ENCODE measurements at regions not wholly inside any gene's neighbourhood (a gene's known extent, or its start where the extent isn't known, plus 50 kb on each side); places are given as distances from the start of the nearest gene placed in this dataset.

DNA sequence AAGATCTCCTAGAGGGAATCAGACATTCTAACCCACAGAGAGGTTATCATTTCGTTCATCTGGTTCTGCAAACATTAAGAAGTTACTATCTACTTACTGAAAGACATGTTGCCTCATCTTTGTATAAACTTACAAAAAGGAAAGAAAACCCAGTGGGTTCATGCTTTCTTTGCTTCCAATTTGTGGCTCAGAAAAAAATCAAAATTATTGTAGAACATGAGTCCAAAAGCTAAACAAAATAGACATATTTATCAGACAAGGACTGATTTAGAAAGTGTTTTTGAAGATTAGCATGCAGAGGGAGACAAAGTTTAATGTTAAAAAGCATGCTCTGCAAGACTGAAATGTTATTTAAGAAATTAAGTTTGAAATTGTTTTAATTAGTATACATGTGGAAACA lies 123.1 kb downstream of the MBL2 start:
- DNase-seq (ENCODE audit: low read depth): no peak

DNA sequence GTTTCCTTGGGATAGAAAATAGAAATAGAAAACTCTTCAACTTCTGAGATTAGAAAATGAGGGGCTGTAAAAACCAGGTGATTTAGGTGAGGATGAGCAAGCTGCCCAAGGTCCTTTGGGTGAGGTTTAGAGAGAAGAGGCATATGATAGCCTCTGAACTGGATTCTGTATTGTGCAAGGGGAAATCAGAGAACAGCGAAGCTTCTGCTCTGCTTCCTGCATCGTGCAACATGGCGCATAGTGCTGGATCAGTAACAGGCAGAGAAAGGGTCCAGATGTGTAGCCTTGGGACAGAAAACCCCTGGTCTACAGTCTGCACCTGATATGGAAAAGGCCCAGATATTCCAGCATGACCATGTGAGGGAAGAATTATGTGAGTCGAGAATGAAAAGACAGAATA lies 121.7 kb downstream of the MBL2 start:
- no peak for DNase-seq (ENCODE audit: low read depth)

DNA sequence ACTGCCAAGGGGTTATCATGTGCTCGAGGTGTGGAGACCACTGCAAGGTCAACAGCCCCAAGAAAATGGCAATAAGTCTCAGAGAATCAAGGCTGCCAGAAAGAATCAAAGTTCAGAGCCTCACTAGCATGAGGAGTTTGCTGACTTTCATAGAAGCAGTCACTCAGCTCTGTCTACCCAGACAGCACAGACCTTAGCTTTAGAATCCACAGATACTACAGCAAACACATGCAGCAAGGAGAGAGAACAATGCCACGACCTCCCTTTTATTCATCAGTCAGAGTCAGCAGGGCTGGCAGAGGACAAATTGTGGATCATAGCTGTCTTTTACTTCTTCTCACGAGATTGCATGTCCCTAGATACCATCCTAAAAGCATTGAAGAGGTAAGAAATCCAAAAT lies 121.3 kb downstream of the MBL2 start:
- no peak for DNase-seq (ENCODE audit: low read depth)

DNA sequence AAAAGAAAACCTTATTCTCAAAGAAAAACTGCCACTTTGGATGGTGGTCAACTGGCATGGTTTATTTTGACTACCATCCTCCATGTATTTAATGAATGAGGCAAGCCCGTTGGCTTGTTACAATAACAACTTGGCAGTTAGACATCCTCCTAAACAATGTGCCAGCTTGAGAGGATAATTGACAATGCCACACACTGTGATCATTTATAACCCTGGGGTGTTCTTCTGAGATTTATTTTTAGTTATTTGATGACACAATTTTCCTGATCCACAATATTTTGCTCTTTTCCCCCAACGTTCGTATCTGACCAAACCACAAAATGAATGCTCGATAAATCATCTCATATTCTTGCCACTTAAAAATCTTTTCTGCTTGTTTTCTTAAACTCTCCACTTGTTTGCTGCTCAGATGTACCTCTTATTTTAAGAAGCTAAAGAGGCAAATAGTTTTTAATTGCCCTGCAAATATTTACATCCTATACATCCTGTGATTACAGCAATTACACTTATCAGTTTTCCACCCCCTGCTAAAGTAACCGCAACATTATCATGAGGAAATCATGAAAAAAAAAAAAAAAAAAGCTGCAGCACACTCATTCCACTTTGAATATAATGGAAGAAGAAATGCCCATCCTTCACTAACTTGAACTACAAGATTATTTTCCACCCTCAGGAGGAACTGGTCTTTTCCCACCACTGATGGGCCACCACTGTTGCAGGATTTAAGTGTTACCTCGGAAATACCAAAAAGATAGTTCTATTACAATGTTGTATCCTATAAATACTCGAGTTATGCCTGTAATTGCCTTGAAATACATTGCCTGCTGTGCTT lies 119.9 kb downstream of the MBL2 start:
- peak; percentile 57 for DNase-seq (ENCODE audit: low read depth)

DNA sequence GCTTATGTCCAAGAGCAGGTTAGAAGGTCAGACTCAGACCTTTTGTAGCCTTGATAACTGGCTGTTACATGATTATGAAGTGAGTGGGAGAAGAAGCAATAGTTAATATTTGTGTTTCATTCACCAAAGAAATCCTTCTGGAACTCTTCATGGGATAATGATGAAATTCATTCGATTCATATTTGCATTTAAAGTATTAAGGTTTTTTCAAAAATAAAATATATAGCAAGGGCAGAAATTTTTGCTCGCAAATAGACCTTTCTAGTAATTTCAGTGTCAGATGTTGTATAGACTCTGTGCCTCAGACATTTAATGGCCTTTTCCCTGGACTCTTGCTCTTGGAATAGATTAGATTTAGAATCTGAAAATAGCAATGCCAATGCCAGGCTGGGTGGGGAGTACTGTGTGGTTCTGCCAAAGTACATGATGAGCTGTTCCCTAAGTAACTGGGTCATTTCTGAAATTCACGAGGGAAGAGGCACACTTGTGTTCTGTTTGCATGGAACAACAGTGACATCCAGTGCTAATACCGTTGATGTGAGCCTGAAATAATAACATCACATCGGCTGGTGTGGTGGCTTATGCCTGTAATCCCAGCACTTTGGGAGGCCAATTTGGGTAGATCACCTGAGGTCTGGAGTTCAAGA lies 119.2 kb downstream of the MBL2 start:
- no peak for DNase-seq (ENCODE audit: low read depth)

DNA sequence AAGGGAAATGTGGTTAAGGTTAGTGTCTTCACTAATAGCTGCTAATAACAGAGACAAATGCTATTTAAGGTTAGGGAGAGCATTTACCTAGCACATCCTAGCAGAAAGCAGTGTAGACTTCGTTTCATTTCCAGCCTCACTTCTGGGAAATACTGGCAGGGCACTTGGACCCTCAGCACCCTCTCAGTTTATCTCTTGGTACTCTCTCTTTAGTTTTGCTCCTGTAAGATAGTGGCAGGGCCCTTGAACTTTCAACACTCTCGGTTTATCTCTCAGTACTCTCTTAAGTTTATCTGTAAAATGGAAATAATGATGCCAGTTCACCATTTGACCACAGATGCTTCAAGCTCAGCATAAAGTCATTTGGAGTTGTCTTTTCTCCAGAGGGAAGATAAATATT lies 118.4 kb downstream of the MBL2 start:
- no peak for DNase-seq (ENCODE audit: low read depth)

DNA sequence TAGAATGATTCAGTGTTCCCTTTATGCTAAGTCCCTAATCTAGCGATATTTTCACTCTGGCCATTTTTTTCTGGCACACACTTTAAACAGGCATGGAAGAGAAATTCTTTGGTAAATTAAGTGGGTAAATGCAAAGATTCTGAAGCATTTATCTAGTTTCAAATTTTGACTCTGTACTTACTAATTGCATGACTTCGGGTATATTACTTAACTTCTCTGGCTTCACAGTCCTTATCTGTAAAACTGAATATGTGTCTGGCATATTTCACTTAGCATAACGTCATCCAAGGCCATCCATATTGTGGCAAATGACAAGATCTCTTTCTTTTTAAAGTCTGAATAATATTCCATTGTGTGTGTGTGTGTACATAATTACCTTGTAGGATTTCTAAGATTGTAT lies 114.5 kb downstream of the MBL2 start:
- no peak for DNase-seq (ENCODE audit: low read depth)

DNA sequence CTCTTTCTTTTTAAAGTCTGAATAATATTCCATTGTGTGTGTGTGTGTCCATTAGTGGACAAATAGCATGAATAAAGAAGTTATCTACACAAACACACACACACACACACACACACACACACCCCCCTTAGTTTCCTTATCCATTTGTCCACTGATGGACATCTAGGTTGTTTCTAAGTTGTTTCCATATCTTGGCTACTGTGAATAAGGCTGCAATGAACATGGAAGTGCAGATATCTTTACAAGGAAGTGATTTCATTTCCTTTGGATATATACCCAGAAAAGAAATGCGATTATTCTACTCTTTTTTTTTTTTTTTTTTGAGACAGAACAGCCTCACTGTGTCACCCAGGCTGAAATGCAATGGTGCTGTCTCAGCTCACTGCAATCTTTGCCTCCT lies 113.5 kb downstream of the MBL2 start:
- DNase-seq (ENCODE audit: low read depth): no peak

DNA sequence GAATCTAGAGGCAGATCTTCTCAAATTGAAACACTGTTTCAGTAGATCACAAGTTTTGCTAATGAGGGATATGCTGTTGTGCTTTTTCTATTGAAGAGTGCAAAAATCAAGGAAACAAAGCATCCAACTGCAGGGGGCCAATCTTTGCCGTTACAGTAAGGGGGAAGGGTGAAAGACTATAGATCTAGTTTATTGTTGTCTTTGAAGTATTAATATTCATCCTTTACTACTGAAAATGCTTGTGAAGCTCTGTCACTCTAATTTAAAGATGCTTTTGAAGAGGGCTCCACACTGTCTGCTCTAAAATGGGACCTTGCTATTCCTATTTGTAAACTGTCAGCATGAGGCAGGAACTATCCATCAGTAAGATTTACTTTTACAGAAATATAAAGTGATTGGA lies 110.3 kb downstream of the MBL2 start:
- no peak for DNase-seq (ENCODE audit: low read depth)

DNA sequence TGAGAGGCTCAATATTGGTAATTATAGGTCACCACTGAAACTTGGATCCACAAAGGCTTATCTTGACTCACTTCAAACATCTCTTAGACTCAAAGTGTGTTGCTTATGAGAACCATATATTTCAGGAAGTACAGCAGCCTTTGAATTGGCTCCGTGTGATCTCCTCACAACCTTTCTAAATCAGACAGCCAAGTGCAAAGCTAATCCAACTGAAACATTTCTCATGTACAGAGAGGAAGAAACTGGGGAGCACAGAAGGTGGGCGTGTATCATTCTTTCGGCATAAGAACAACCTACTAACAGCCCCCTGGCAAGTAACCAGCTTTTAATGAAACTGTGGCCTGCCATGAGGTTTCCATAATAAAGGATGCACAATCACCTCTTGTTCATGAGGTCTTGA lies 109.4 kb downstream of the MBL2 start:
- DNase-seq (ENCODE audit: low read depth): no peak

DNA sequence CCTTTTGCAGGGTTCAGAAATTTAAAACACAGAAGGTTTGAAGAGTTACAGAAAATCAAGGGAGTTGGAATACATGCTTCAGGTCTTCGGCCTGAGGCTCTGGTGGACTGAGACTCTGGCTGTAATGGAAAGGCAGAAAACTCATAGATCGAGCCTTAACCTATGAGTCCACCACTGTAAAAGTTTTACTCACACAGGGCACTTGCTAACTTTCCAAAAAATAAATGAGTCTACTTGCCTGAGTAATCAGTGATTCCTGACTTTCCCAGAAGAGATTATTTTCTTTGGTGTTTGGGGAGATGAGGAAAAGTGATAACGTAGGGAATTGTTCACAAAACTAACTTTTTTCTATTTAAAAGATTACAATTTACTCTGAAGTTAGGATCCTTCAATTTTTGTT lies 108.0 kb downstream of the MBL2 start:
- no peak for DNase-seq (ENCODE audit: low read depth)

DNA sequence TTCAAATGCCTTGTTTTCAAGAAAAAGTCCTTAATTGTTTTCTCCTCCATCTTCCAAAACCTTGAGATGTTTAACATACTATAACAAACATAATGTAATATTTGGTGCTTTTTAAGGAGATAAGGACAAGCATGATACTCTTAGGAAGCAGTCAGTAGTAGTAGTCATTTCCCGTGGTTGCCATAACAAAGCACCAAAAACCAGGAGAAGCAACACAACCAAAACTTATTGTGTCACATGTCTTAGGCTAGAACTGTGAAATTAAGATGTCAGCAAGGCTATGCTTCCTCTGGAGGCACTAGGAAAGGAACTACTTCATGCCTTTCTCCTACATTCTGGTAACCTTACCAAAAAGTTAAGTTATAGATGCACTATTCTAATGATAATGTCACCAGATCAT lies 106.8 kb downstream of the MBL2 start:
- no peak for DNase-seq (ENCODE audit: low read depth)

DNA sequence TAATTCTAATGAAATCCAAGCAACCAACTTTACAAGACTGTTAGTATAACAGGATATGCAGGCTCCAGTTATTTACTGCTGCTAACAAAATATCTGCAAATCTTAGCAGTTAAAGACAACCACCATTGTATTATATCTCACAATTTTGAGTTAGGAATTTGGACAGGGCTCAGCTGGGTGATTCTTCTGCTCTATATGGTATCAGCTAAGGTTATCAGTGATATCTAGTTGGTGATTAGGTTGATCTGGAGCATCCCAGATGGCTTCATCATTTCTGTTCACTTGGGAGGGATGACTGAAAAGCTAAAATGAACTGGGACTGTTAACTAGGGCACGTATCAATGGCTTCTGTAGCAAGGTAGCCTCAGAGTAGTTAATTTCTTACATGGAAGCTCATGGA lies 105.7 kb downstream of the MBL2 start:
- DNase-seq (ENCODE audit: low read depth): no peak

DNA sequence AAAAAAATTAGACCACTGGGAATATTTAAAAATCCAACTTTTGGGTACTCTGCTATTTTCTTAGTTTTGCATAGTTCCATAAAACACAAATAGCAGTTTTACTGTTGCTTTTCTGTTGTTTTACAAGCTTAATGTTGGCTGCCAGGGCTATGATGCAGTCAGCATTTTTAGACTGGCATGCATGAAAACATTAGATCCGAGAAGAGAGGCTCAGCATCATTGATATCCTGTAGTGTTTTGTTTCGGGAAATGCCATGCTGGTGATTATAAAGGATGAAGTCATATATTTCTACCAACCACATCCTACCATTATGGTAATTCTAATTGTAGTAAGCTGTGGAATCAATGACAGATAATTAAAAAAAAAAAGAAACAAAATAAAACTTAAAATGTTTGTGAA lies 104.6 kb downstream of the MBL2 start:
- peak; percentile 57 for DNase-seq (ENCODE audit: low read depth)

DNA sequence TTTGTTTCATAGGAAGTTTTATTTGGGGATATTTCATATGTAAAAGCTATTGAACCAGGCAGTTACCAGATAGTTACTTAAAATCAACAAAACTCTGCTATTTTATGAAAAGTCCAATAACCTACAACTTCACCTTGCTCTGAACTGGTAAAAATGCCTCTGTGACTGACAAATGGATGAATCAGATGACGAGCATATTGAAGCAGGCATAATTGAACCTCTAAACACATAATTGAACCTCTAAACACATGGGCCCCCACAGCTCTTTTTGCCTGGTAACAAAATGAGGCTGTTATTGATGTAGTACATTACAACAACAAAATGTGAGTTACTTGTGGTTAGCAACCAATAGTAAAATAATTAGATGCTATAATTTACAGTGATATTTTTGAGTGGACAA lies 99.7 kb downstream of the MBL2 start:
- DNase-seq (ENCODE audit: low read depth): no peak

DNA sequence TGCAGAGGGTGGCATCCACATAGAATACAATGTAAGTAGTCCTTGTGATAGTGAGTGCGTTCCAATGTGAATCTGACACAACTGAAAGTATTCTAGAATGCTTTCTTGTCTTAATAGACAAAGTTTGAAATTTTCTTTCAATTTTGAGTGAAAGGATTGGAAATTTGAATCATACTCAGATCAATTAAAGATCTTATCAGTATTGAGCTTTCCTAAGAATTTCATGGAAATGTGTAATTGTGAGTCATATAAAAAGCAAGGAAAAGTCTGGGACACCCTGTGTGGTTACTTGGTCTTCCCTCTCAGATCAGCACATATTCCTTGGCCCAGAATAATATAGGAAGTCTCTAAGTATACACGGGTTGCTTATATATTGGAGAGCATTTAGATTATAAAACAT lies 99.1 kb downstream of the MBL2 start:
- DNase-seq (ENCODE audit: low read depth): no peak

DNA sequence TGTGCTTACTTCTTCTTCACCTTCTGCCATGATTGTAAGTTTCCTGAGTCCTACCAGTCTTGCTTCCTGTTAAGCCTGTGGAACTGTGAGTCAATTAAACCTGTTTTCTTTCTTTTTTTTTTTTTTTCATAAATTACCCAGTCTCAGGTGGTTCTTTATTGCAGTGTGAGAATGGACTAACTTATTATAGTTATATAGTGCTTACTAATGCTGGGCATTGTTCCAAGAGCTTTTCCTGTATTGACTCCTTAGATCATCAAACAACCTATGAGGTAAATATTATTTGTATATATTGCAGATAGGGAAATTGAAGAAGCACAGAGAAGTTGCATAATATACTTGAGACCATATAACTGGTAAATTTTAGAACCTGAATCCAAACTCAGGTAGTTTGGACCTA lies 98.1 kb downstream of the MBL2 start:
- no peak for DNase-seq (ENCODE audit: low read depth)

DNA sequence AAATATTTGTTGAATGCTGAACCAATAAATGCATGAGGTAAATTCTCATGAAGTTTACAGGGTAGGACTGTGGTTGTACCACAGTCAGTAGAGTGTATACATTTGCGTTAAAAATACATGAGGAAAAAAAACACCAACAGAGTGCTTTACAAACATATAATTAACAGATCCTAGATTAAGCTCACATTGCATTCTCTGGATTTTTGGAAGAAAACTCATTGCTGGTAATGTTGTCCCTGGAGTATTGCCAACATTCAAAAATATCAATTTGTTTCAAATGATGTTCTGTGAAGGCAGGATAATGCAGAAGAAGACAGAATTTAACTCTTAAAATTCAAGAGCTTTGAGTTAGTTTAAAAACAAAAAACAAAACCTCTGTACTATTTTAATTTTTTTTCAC lies 95.5 kb downstream of the MBL2 start:
- no peak for DNase-seq (ENCODE audit: low read depth)

DNA sequence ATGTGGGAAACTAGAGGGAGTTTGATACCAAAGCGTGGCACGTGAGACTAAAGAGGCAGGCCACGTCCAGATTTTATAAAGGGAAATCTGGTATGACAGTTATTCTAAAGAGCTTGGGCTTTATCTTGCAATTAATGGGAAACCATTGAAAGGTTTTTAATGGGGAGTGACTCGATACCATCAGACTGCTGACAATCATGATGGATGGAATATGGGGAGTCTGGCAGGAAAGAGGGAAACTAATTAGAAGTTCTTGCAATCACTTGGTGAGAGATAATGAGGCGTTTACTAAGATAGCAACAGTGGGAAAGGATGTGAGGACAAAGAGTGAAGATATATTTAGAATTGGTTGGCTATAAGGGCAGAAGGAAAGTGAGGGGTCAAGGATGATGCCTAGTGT lies 94.0 kb downstream of the MBL2 start:
- no peak for DNase-seq (ENCODE audit: low read depth)

DNA sequence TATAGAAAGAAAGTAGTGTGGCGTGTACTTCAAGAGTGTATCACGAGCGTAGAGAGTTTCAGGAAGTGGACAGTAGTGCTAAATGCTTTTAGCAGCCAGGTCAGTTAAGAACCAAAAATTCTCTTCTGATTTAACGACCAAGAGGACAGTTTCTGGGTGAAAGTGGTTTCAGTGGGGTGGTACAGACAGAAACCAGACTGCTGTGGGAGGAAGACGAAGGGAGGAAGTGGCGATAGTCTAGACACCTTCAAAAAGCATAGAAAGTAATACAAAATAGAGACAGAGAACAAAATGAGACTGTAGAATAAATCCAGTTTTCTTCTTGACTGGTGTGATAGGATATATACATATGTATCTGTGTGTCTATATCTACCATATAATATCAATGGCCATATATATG lies 93.5 kb downstream of the MBL2 start:
- no peak for DNase-seq (ENCODE audit: low read depth)

DNA sequence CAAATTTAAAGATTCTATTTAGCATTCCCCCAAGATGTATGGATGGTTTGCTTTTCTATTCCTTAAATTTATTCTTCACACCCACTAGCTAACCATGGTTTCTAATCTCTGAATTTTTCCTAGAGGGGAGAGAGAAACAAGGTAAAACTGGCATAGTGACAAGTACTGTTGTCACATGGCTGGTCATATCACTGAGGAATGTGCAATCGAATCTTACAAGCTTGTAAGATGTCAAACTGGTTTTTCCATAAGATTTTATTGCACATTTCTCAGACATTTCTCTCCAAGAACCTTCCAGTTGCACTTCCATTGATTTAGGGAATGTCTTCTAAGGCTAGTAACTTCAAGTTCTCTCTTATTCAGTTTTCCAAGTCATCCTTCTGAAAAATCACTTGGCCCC lies 89.8 kb downstream of the MBL2 start:
- no peak for DNase-seq (ENCODE audit: low read depth)

DNA sequence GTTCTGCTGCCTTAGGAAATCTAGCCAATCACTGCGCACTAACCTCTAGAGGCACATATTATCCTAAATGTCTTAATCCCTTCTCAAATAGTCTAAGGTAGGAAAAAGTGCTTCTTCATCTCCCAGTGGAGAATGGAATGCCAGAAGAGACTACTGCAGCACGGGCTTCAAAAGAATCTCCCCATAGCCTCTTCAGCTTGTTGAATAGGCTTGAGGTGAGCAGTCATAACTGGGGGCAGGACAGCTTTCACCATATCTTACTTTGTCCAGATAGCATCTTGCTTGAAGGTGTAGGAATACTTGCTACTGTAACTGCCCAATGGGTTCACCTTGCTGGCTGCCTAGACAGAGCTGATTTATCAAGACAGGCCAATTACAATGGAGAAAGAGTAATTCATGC lies 88.8 kb downstream of the MBL2 start:
- DNase-seq (ENCODE audit: low read depth): no peak

DNA sequence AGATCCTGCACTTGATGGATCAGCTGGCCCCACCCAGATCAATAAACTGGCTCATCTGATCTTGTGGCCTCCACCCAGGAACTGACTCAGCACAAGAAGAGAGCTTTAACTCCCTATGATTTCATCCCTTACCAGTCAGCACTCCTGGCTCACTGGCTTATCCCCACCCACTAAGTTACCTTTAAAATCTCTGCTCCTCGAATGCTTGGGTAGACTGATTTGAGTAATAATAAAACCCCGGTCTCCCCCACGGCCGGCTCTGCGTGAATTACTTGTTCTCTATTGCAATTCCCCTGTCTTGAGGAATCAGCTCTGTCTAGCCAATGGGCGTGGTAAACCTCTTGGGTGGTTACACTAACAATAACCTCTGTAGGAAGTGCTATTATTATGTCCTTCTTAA lies 83.7 kb downstream of the MBL2 start:
- DNase-seq (ENCODE audit: low read depth): no peak

DNA sequence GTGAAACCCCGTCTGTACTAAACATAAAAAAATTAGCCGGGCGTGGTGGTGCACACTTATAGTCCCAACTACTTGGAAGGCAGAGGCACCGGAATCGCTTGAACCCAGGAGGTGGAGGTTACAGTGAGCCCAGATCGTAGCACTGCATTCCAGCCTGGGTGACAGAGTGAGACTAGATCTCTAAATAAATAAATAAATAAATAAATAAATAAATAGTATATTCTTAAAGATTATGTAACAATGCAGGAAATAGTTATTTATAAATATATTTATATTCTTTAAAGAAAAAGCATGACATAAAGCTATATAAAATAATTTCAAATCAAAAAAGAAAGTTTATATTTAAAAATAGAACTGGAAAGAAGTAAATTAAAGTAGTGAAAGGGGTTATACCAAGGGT lies 76.4 kb downstream of the MBL2 start:
- no peak for DNase-seq (ENCODE audit: low read depth)

All from GM04504 (cell line).